ENCODE measurements at regions not wholly inside any gene's neighbourhood (a gene's known extent, or its start where the extent isn't known, plus 50 kb on each side); places are given as distances from the start of the nearest gene placed in this dataset.

GRCh38 chr4:164203476-164203875, 550.5 kb upstream of the SMIM31 start (continued):
- TF ChIP-seq ZSCAN4 (tag by site-specific recombination; IDR thresholded peaks at IDR 0.05), result no peak
- no peak for TF ChIP-seq GLIS1 (tag by site-specific recombination; IDR thresholded peaks at IDR 0.05)
- TF ChIP-seq BCL11B (tag by site-specific recombination; IDR thresholded peaks at IDR 0.05; ENCODE audit: low read depth), result no peak
- no peak for TF ChIP-seq ELK4 (IDR thresholded peaks at IDR 0.05; ENCODE audit: borderline replicate concordance, low read depth, low read length)
- no peak for TF ChIP-seq ZNF433 (tag by site-specific recombination; IDR thresholded peaks at IDR 0.05; ENCODE audit: low read depth)

- H3K9me3 ChIP-seq (ENCODE audit: control insufficient read depth, insufficient read depth, low read depth, low read length), result no peaks in the 10 kb centered on the region
- H3K27ac ChIP-seq (ENCODE audit: extremely low read depth, low read depth, low read length), result no peak overlapping the region
- H3K4me1 ChIP-seq (ENCODE audit: control insufficient read depth, insufficient read depth, low read length), result no peaks in the 10 kb centered on the region
- TF ChIP-seq ZNF350 (tag by site-specific recombination; IDR thresholded peaks at IDR 0.05) (no peak), ZNF366 (tag by site-specific recombination; conservative IDR thresholded peaks at IDR 0.05) (no peak), ZBTB20 (tag by site-specific recombination; IDR thresholded peaks at IDR 0.05) (no peak), ZBTB7A (tag by site-specific recombination; IDR thresholded peaks at IDR 0.05; ENCODE audit: low read depth) (no peak), ZNF48 (tag by site-specific recombination; IDR thresholded peaks at IDR 0.05) (no peak), ZNF433 (tag by site-specific recombination; IDR thresholded peaks at IDR 0.05; ENCODE audit: low read depth) (no peak), PRDM1 (tag by site-specific recombination; IDR thresholded peaks at IDR 0.05) (no peak), ZNF626 (tag by site-specific recombination; IDR thresholded peaks at IDR 0.05) (no peak), ZNF548 (tag by site-specific recombination; IDR thresholded peaks at IDR 0.05) (no peak), ZNF558 (tag by site-specific recombination; IDR thresholded peaks at IDR 0.05) (no peak), TCF7L2 (IDR thresholded peaks at IDR 0.05; ENCODE audit: borderline replicate concordance, low read depth, low read length) (no peak), ZNF184 (tag by site-specific recombination; IDR thresholded peaks at IDR 0.05) (no peak), ZNF792 (tag by site-specific recombination; IDR thresholded peaks at IDR 0.05) (no peak)
- TF ChIP-seq, protein P1, sequence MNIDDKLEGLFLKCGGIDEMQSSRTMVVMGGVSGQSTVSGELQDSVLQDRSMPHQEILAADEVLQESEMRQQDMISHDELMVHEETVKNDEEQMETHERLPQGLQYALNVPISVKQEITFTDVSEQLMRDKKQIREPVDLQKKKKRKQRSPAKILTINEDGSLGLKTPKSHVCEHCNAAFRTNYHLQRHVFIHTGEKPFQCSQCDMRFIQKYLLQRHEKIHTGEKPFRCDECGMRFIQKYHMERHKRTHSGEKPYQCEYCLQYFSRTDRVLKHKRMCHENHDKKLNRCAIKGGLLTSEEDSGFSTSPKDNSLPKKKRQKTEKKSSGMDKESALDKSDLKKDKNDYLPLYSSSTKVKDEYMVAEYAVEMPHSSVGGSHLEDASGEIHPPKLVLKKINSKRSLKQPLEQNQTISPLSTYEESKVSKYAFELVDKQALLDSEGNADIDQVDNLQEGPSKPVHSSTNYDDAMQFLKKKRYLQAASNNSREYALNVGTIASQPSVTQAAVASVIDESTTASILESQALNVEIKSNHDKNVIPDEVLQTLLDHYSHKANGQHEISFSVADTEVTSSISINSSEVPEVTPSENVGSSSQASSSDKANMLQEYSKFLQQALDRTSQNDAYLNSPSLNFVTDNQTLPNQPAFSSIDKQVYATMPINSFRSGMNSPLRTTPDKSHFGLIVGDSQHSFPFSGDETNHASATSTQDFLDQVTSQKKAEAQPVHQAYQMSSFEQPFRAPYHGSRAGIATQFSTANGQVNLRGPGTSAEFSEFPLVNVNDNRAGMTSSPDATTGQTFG (tag by site-specific recombination; IDR thresholded peaks at IDR 0.05; ENCODE audit: borderline replicate concordance), result no peak
- TF ChIP-seq, protein P2, sequence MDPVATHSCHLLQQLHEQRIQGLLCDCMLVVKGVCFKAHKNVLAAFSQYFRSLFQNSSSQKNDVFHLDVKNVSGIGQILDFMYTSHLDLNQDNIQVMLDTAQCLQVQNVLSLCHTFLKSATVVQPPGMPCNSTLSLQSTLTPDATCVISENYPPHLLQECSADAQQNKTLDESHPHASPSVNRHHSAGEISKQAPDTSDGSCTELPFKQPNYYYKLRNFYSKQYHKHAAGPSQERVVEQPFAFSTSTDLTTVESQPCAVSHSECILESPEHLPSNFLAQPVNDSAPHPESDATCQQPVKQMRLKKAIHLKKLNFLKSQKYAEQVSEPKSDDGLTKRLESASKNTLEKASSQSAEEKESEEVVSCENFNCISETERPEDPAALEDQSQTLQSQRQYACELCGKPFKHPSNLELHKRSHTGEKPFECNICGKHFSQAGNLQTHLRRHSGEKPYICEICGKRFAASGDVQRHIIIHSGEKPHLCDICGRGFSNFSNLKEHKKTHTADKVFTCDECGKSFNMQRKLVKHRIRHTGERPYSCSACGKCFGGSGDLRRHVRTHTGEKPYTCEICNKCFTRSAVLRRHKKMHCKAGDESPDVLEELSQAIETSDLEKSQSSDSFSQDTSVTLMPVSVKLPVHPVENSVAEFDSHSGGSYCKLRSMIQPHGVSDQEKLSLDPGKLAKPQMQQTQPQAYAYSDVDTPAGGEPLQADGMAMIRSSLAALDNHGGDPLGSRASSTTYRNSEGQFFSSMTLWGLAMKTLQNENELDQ (tag by site-specific recombination; IDR thresholded peaks at IDR 0.05; ENCODE audit: low read depth), result no peak
- CTCF ChIA-PET, result no interaction called here
- POLR2A ChIA-PET, result no interaction called here
- H3K36me3 ChIP-seq (ENCODE audit: control insufficient read depth in 2 of 2, insufficient read depth in 1 of 2, low read length in 2 of 2), result no peaks in the 10 kb centered on the region
- no peak overlapping the region for H3K4me3 ChIP-seq (ENCODE audit: low read depth, low read length)
Observed at GRCh38 chr4:164204434-164204833, 549.5 kb upstream of the SMIM31 start.
